SK-N-SH (cell line): ENCODE measurements at regions not wholly inside any gene's neighbourhood (a gene's known extent, or its start where the extent isn't known, plus 50 kb on each side); places are given as distances from the start of the nearest gene placed in this dataset.

Experiments
- CTCF ChIA-PET: fragments of 300-600, 350-600 bp; formaldehyde crosslinking; extraction: SDS; loops from one replicate; lab custom pipeline; 2021; lab: Yijun Ruan, JAX
- POLR2A ChIA-PET: fragments of 350-600 bp; sonication (Branson Sonifier 250); formaldehyde crosslinking; extraction: SDS; loops from one replicate; lab custom pipeline; 2020; ENCODE audit warnings: antibody characterized with exemption, inconsistent platforms; lab: Yijun Ruan, JAX
- DNase-seq: peaks from one replicate; pipeline ENCODE4 v3.0.0; 2012
- H2AFZ ChIP-seq: fragments of 200-600 bp; sonication (generic); 2 replicates; pipeline ENCODE4 v1.8.1; 2016; ENCODE audit warnings: antibody characterized with exemption, mild to moderate bottlenecking, low read depth
- H3F3A ChIP-seq: fragments of 200-600 bp; sonication (generic); replicated peaks from 2 replicates; pipeline ENCODE3; 2016; ENCODE audit warnings: antibody characterized with exemption, mild to moderate bottlenecking; ENCODE audit not compliant: insufficient read depth
- H3K27ac ChIP-seq, 2 experiments: fragments of 200-500 bp in 1 of 2; fragments of 200-600 bp in 1 of 2; sonication (Bioruptor generic) in 1 of 2; sonication (generic), shearing (Covaris generic) in 1 of 2; 2 replicates each; pipeline versions ENCODE4 v1.5.1 to v1.6.1; 2014 to 2016; ENCODE audit warnings: low read depth in 2 of 2, inconsistent platforms in 1 of 2, low read length in 1 of 2, mild to moderate bottlenecking in 1 of 2, mixed read lengths in 1 of 2
- H3K27me3 ChIP-seq: fragments of 200-600 bp; sonication (generic), shearing (Covaris generic); 2 replicates; pipeline ENCODE4 v1.6.1; 2016; ENCODE audit warnings: mixed run types; ENCODE audit not compliant: insufficient read depth
- H3K36me3 ChIP-seq, 2 experiments: fragments of 200-500 bp in 1 of 2; fragments of 200-600 bp in 1 of 2; sonication (Bioruptor generic) in 1 of 2; sonication (generic) in 1 of 2; replicated peaks in 1 of 2; 2 replicates each; pipeline versions ENCODE3 to v1.5.1; 2014 to 2016; ENCODE audit warnings: low read length in 1 of 2, mild to moderate bottlenecking in 1 of 2; ENCODE audit not compliant: insufficient read depth in 2 of 2, control insufficient read depth in 1 of 2
- H3K4me1 ChIP-seq, 2 experiments: fragments of 200-500 bp in 1 of 2; fragments of 200-600 bp in 1 of 2; sonication (Bioruptor generic) in 1 of 2; sonication (generic), shearing (Covaris generic) in 1 of 2; 2 replicates each; pipeline versions ENCODE4 v1.5.1 to v1.6.1; 2014 to 2016; ENCODE audit warnings: low read depth in 1 of 2, low read length in 1 of 2, mixed run types in 1 of 2; ENCODE audit not compliant: insufficient read depth in 2 of 2, control insufficient read depth in 1 of 2
- H3K4me2 ChIP-seq: fragments of 200-600 bp; sonication (generic), shearing (Covaris generic); 2 replicates; pipeline ENCODE4 v1.6.1; 2017; ENCODE audit warnings: mixed run types
- H3K4me3 ChIP-seq, 2 experiments: fragments of 200-500 bp in 1 of 2; fragments of 200-600 bp in 1 of 2; sonication (Bioruptor generic) in 1 of 2; sonication (generic), shearing (Covaris generic) in 1 of 2; 2 replicates each; pipeline versions ENCODE4 v1.5.1 to v1.8.1; 2014 to 2016; ENCODE audit warnings: low read depth in 2 of 2, inconsistent platforms in 1 of 2, low read length in 1 of 2, mild to moderate bottlenecking in 1 of 2, mixed read lengths in 1 of 2, moderate library complexity in 1 of 2
- H3K79me2 ChIP-seq: fragments of 200-600 bp; sonication (generic); 2 replicates; pipeline ENCODE4 v1.8.1; 2017; ENCODE audit warnings: mild to moderate bottlenecking; ENCODE audit not compliant: insufficient read depth
- H3K9ac ChIP-seq: fragments of 200-600 bp; sonication (generic); 2 replicates; pipeline ENCODE4 v1.6.1; 2017; ENCODE audit warnings: mixed run types
- H3K9me2 ChIP-seq: fragments of 200-600 bp; sonication (generic); 2 replicates; pipeline ENCODE4 v1.6.1; 2017; ENCODE audit warnings: mixed run types
- H3K9me3 ChIP-seq: fragments of 200-600 bp; sonication (generic); 2 replicates; pipeline ENCODE4 v1.6.1; 2017; ENCODE audit warnings: mixed run types, mild to moderate bottlenecking, moderate library complexity
- H4K20me1 ChIP-seq: fragments of 200-600 bp; sonication (generic); 2 replicates; pipeline ENCODE4 v1.6.1; 2017; ENCODE audit warnings: mild to moderate bottlenecking, mixed run types; ENCODE audit not compliant: insufficient read depth
- ELF1 ChIP-seq: IDR thresholded peaks from 2 replicates; pipeline ENCODE4 v1.4.0; 2012
- EP300 ChIP-seq, 2 experiments: IDR thresholded peaks; 2 replicates each; pipeline versions ENCODE4 v1.4.0 to v1.6.1; 2012; ENCODE audit warnings: borderline replicate concordance in 1 of 2, low read depth in 1 of 2, low read length in 1 of 2
- EZH2phosphoT487 ChIP-seq: fragments of 200-600 bp; sonication (generic); IDR thresholded peaks from 2 replicates; pipeline ENCODE4 v1.6.1; 2017; ENCODE audit warnings: low read depth, mixed run types, mild to moderate bottlenecking, antibody characterized with exemption, moderate library complexity, borderline replicate concordance
- FOSL2 ChIP-seq: IDR thresholded peaks from 2 replicates; pipeline ENCODE4 v1.4.0; 2012; ENCODE audit warnings: low read depth, mild to moderate bottlenecking, moderate library complexity, borderline replicate concordance
- FOXJ3 ChIP-seq: sonication (generic); formaldehyde crosslinking; IDR thresholded peaks from 2 replicates; pipeline ENCODE4 v1.5.1; 2020; ENCODE audit warnings: mild to moderate bottlenecking, missing genetic modification reagents
- FOXM1 ChIP-seq: IDR thresholded peaks from 2 replicates; pipeline ENCODE4 v1.4.0; 2012; ENCODE audit warnings: low read depth, mild to moderate bottlenecking
- JUND ChIP-seq: IDR thresholded peaks from 2 replicates; pipeline ENCODE4 v1.4.0; 2012
- MXI1 ChIP-seq: IDR thresholded peaks from 2 replicates; pipeline ENCODE4 v1.6.1; 2012; ENCODE audit warnings: mild to moderate bottlenecking, low read depth, low read length, improper control_type of control experiment
- NFIC ChIP-seq: IDR thresholded peaks from 2 replicates; pipeline ENCODE4 v1.4.0; 2012; ENCODE audit warnings: borderline replicate concordance
- NRF1 ChIP-seq: IDR thresholded peaks from 2 replicates; pipeline ENCODE4 v1.6.1; 2012; ENCODE audit warnings: low read depth, mild to moderate bottlenecking, low read length
- RAD21 ChIP-seq: IDR thresholded peaks from 2 replicates; pipeline ENCODE4 v1.6.1; 2012; ENCODE audit warnings: mild to moderate bottlenecking, low read length
- RCOR1 ChIP-seq: fragments of 150-350 bp; IDR thresholded peaks from 2 replicates; pipeline ENCODE4 v1.6.1; 2017; ENCODE audit warnings: antibody characterized with exemption, low read length
- RFX5 ChIP-seq: IDR thresholded peaks from 2 replicates; pipeline ENCODE4 v1.6.1; 2012; ENCODE audit warnings: mild to moderate bottlenecking, improper control_type of control experiment, low read length
- RXRA ChIP-seq: IDR thresholded peaks from 2 replicates; pipeline ENCODE4 v1.4.0; 2012; ENCODE audit warnings: low read depth, mild to moderate bottlenecking, borderline replicate concordance
- SIN3A ChIP-seq: IDR thresholded peaks from 2 replicates; pipeline ENCODE4 v1.6.1; 2012; ENCODE audit warnings: low read depth, mild to moderate bottlenecking, low read length, moderate library complexity, borderline replicate concordance
- SMC3 ChIP-seq: IDR thresholded peaks from 2 replicates; pipeline ENCODE4 v1.6.1; 2012; ENCODE audit warnings: low read depth, low read length, improper control_type of control experiment
- TAF1 ChIP-seq: IDR thresholded peaks from 2 replicates; pipeline ENCODE4 v1.6.1; 2012; ENCODE audit warnings: low read depth, mild to moderate bottlenecking, low read length, moderate library complexity, borderline replicate concordance
- TCF12 ChIP-seq: IDR thresholded peaks from 2 replicates; pipeline ENCODE4 v1.4.0; 2012
- USF1 ChIP-seq: IDR thresholded peaks from 2 replicates; pipeline ENCODE4 v1.4.0; 2012; ENCODE audit warnings: low read depth, borderline replicate concordance
- YY1 ChIP-seq: IDR thresholded peaks from 2 replicates; pipeline ENCODE4 v1.4.0; 2012; ENCODE audit warnings: low read depth, mild to moderate bottlenecking
- ZBTB33 ChIP-seq: IDR thresholded peaks from 2 replicates; pipeline ENCODE4 v1.4.0; 2012; ENCODE audit warnings: low read depth, borderline replicate concordance
- WGBS: methylation state at CpG from one replicate; pipeline ENCODE4 v1.1.6; 2017; ENCODE audit warnings: low lambda C conversion rate; 5-methylcytosine and 5-hydroxymethylcytosine counted together
- TF ChIP-seq, protein P1 (sequence below): fragments of 150-350 bp; IDR thresholded peaks from 2 replicates; pipeline ENCODE4 v1.6.1; 2017; ENCODE audit warnings: antibody characterized with exemption, low read length, low read depth, borderline replicate concordance
- TF ChIP-seq, protein P2 (sequence below): IDR thresholded peaks from 2 replicates; pipeline ENCODE4 v1.6.1; 2012; ENCODE audit warnings: mild to moderate bottlenecking, low read depth, low read length, moderate library complexity
- TF ChIP-seq, protein P3 (sequence below): fragments of 200-600 bp; sonication (generic); IDR thresholded peaks from 2 replicates; pipeline ENCODE4 v1.6.1; 2017; ENCODE audit warnings: antibody characterized with exemption, mild to moderate bottlenecking, moderate library complexity

DNA sequence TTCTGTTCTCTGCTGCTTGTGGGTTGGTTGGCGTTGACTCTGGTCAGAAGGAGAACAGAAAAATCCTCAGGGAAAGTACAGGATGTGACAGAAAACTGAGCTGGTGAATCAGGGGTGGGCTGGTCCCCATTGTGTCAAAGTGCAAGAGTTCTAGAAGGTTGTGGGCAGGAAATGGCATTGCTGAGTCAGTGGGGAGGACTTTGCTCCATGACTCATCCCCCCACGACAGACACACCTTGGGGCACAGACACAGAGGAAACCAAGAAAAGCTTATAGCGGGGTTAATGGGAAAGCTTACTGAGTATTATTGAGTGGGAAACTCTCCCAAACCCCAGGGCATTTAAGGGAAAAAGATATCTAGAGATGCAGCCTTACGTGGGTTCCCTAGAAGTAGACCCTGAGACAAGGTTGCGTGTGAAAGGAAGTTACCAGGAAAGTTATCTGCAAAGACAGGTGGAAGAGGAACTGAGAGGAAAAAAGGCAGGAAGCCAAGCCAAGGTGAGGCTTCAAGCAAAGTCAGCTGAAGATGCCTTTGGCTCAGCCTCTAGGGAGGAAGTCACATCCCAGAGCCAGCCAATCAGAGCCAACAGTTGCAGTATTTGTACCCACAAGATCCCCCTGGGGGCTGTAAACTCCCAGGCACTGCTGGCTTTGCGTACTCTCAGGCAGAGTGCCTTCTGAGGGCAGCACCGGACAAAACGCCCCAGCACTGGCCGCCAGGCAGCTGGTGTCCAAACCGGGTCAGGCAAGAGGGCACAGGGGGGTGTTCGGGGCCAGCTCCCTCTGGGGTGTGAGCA is 86.4 kb downstream of the FOXL1 start:
- Histone ChIP-seq H3K9ac (peak overlapping the region; percentile 63), H3K27me3 (no peaks in the 10 kb centered on the region), H4K20me1 (no peaks in the 10 kb centered on the region), H3K4me1 (peaks cover 0 to 45% of the 10 kb centered on the region in 2 experiments; a peak in 3 of 4 replicates), H3K36me3 (no peaks in the 10 kb centered on the region), H3K9me3 (no peaks in the 10 kb centered on the region), H3K4me2 (peak overlapping the region; percentile 46), H3K4me3 (peak overlapping the region in 1 of 2 experiments; percentile 27; a peak in 2 of 4 replicates), H3K27ac (peak overlapping the region; percentile 41 to 98; a peak in 3 of 4 replicates), H2AFZ (no peak overlapping the region), H3F3A (peaks cover 67% of the 10 kb centered on the region), H3K79me2 (0 out of 2 replicates have a peak, but pooled peaks cover 4% of the 10 kb centered on the region), H3K9me2 (no peaks in the 10 kb centered on the region)
- POLR2A ChIA-PET, result no interaction called here
- CTCF ChIA-PET, result no interaction called here
- WGBS, result 8% methylated on average over 10 of the region's 11 CpGs
- no peak for DNase-seq
- TF ChIP-seq RAD21, result no peak
- TF ChIP-seq RXRA, result peak; percentile 96; the same call in 1 of the 2 replicates
- TF ChIP-seq ELF1, result peak; percentile 32; the same call in 1 of the 2 replicates
- peak; percentile 81; the same call in 1 of the 2 replicates for TF ChIP-seq NFIC
- TF ChIP-seq TCF12, result peak; percentile 90
- TF ChIP-seq SMC3, result no peak
- TF ChIP-seq, protein P1, sequence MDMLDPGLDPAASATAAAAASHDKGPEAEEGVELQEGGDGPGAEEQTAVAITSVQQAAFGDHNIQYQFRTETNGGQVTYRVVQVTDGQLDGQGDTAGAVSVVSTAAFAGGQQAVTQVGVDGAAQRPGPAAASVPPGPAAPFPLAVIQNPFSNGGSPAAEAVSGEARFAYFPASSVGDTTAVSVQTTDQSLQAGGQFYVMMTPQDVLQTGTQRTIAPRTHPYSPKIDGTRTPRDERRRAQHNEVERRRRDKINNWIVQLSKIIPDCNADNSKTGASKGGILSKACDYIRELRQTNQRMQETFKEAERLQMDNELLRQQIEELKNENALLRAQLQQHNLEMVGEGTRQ, result no peak
- no peak for TF ChIP-seq MXI1
- no peak for TF ChIP-seq EZH2phosphoT487
- no peak for TF ChIP-seq FOXJ3 (CRISPR knock-in tag)
- no peak for TF ChIP-seq RFX5
- no peak for TF ChIP-seq NRF1
- no peak; the same call in 1 of the 2 replicates for TF ChIP-seq ZBTB33
- TF ChIP-seq JUND, result peak; percentile 97
- TF ChIP-seq YY1, result no peak
- TF ChIP-seq TAF1, result no peak
- peak; percentile 99 for TF ChIP-seq FOSL2
- peak in 1 of 2 experiments; percentile 95; a peak in 2 of 4 replicates for TF ChIP-seq EP300 (IDR thresholded peaks at IDR 0.05; ENCODE audit: borderline replicate concordance in 1 of 2, low read depth in 1 of 2, low read length in 1 of 2)
- no peak for TF ChIP-seq RCOR1
- TF ChIP-seq SIN3A, result peak; percentile 53; the same call in 1 of the 2 replicates
- TF ChIP-seq USF1, result no peak
- TF ChIP-seq FOXM1, result peak; percentile 85; the same call in 1 of the 2 replicates
- TF ChIP-seq, protein P2, sequence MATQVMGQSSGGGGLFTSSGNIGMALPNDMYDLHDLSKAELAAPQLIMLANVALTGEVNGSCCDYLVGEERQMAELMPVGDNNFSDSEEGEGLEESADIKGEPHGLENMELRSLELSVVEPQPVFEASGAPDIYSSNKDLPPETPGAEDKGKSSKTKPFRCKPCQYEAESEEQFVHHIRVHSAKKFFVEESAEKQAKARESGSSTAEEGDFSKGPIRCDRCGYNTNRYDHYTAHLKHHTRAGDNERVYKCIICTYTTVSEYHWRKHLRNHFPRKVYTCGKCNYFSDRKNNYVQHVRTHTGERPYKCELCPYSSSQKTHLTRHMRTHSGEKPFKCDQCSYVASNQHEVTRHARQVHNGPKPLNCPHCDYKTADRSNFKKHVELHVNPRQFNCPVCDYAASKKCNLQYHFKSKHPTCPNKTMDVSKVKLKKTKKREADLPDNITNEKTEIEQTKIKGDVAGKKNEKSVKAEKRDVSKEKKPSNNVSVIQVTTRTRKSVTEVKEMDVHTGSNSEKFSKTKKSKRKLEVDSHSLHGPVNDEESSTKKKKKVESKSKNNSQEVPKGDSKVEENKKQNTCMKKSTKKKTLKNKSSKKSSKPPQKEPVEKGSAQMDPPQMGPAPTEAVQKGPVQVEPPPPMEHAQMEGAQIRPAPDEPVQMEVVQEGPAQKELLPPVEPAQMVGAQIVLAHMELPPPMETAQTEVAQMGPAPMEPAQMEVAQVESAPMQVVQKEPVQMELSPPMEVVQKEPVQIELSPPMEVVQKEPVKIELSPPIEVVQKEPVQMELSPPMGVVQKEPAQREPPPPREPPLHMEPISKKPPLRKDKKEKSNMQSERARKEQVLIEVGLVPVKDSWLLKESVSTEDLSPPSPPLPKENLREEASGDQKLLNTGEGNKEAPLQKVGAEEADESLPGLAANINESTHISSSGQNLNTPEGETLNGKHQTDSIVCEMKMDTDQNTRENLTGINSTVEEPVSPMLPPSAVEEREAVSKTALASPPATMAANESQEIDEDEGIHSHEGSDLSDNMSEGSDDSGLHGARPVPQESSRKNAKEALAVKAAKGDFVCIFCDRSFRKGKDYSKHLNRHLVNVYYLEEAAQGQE, result peak; percentile 47
- TF ChIP-seq, protein P3, sequence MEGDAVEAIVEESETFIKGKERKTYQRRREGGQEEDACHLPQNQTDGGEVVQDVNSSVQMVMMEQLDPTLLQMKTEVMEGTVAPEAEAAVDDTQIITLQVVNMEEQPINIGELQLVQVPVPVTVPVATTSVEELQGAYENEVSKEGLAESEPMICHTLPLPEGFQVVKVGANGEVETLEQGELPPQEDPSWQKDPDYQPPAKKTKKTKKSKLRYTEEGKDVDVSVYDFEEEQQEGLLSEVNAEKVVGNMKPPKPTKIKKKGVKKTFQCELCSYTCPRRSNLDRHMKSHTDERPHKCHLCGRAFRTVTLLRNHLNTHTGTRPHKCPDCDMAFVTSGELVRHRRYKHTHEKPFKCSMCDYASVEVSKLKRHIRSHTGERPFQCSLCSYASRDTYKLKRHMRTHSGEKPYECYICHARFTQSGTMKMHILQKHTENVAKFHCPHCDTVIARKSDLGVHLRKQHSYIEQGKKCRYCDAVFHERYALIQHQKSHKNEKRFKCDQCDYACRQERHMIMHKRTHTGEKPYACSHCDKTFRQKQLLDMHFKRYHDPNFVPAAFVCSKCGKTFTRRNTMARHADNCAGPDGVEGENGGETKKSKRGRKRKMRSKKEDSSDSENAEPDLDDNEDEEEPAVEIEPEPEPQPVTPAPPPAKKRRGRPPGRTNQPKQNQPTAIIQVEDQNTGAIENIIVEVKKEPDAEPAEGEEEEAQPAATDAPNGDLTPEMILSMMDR, result 0 out of 2 replicates have a peak, but pooled peaks have one; percentile 11
